Fibroblast of lung (primary cell): ENCODE measurements at regions not wholly inside any gene's neighbourhood (a gene's known extent, or its start where the extent isn't known, plus 50 kb on each side); places are given as distances from the start of the nearest gene placed in this dataset.

Experiments used
- DNase-seq, 2 donors: peaks; one replicate each; pipeline versions ENCODE4 v3.0.0 to v3.0.0-alpha.2; 2010; ENCODE audit warnings: low read depth in 2 of 2
- H2AFZ ChIP-seq: 2 replicates; pipeline ENCODE4 v1.5.1; 2012; ENCODE audit warnings: low read length, control low read depth, inconsistent platforms
- H3K27ac ChIP-seq: 2 replicates; pipeline ENCODE4 v1.5.1; 2011; ENCODE audit warnings: low read length, control low read depth; ENCODE audit not compliant: insufficient read depth
- H3K27me3 ChIP-seq: 2 replicates; pipeline ENCODE4 v1.5.1; 2011; ENCODE audit warnings: mild to moderate bottlenecking, low read length; ENCODE audit not compliant: control insufficient read depth, insufficient read depth
- H3K36me3 ChIP-seq: 2 replicates; pipeline ENCODE4 v1.5.1; 2011; ENCODE audit warnings: low read length; ENCODE audit not compliant: control insufficient read depth, insufficient read depth
- H3K4me1 ChIP-seq: 2 replicates; pipeline ENCODE4 v1.5.1; 2011; ENCODE audit warnings: low read length; ENCODE audit not compliant: control insufficient read depth, insufficient read depth; ENCODE audit errors: extremely low read depth
- H3K4me2 ChIP-seq: 2 replicates; pipeline ENCODE4 v1.5.1; 2011; ENCODE audit warnings: low read length, control low read depth; ENCODE audit not compliant: insufficient read depth; ENCODE audit errors: extremely low read depth
- H3K4me3 ChIP-seq, 4 experiments: fragments of 200-600 bp in 1 of 4; sonication (generic) in 1 of 4; replicated peaks in 1 of 4; 2 replicates each; pipeline ENCODE4 v1.5.1; 2011 to 2016; ENCODE audit warnings: low read length in 4 of 4, low read depth in 3 of 4, mild to moderate bottlenecking in 3 of 4, control low read depth in 2 of 4, inconsistent platforms in 1 of 4, mixed read lengths in 1 of 4; ENCODE audit not compliant: insufficient read depth in 1 of 4; ENCODE audit errors: control extremely low read depth in 1 of 4
- H3K79me2 ChIP-seq: 2 replicates; pipeline ENCODE4 v1.5.1; 2012; ENCODE audit warnings: mild to moderate bottlenecking, low read length, inconsistent platforms; ENCODE audit not compliant: control insufficient read depth, insufficient read depth
- H3K9ac ChIP-seq: 2 replicates; pipeline ENCODE4 v1.5.1; 2011; ENCODE audit warnings: mild to moderate bottlenecking, low read length, control low read depth; ENCODE audit not compliant: insufficient read depth
- H3K9me3 ChIP-seq: 2 replicates; pipeline ENCODE4 v1.5.1; 2012; ENCODE audit warnings: low read depth, low read length; ENCODE audit not compliant: control insufficient read depth, insufficient read depth
- H4K20me1 ChIP-seq: 2 replicates; pipeline ENCODE4 v1.5.1; 2011; ENCODE audit warnings: low read length; ENCODE audit not compliant: control insufficient read depth, insufficient read depth; ENCODE audit errors: extremely low read depth
- CTCF ChIP-seq, 2 donors: IDR thresholded peaks in 1 of 2; conservative IDR thresholded peaks in 1 of 2; 1 replicate in 1 of 2; 2 replicates in 1 of 2; pipeline ENCODE4 v1.5.1; 2011 to 2012; ENCODE audit warnings: low read length in 2 of 2, control low read depth in 1 of 2, inconsistent platforms in 1 of 2, low read depth in 1 of 2, mild to moderate bottlenecking in 1 of 2
- EZH2 ChIP-seq: IDR thresholded peaks from 2 replicates; pipeline ENCODE4 v1.5.1; 2012; ENCODE audit warnings: low read length, control low read depth, mild to moderate bottlenecking; ENCODE audit errors: missing control alignments

GRCh38 chr17:5705081-5705875 lies 121.0 kb upstream of the NLRP1 start:
- TF ChIP-seq EZH2 = no peak
- TF ChIP-seq CTCF (conservative IDR thresholded peaks at IDR 0.05 in 1 of 2, IDR thresholded peaks at IDR 0.05 in 1 of 2; ENCODE audit: low read depth in 1 of 2, low read length in 2 of 2) = peak in 1 of 2 donors; percentile 48
- Histone ChIP-seq H3K27me3 (no peaks in the 10 kb centered on the region), H2AFZ (no peak overlapping the region), H3K9me3 (no peaks in the 10 kb centered on the region), H3K4me2 (no peak overlapping the region), H3K27ac (no peak overlapping the region), H3K9ac (no peak overlapping the region), H3K79me2 (no peaks in the 10 kb centered on the region), H3K4me1 (no peaks in the 10 kb centered on the region), H3K36me3 (no peaks in the 10 kb centered on the region), H3K4me3 (no peak overlapping the region), H4K20me1 (no peaks in the 10 kb centered on the region)
- DNase-seq = peak in 1 of 2 donors; percentile 4

- no peak overlapping the region for H3K9ac ChIP-seq
- TF ChIP-seq CTCF (conservative IDR thresholded peaks at IDR 0.05 in 1 of 2, IDR thresholded peaks at IDR 0.05 in 1 of 2; ENCODE audit: low read depth in 1 of 2, low read length in 2 of 2) (no peak), EZH2 (no peak)
- H3K9me3 ChIP-seq = no peaks in the 10 kb centered on the region
- no peaks in the 10 kb centered on the region for H3K36me3 ChIP-seq
- H3K79me2 ChIP-seq = no peaks in the 10 kb centered on the region
- no peaks in the 10 kb centered on the region for H3K4me1 ChIP-seq
- no peak overlapping the region for H2AFZ ChIP-seq
- no peak overlapping the region for H3K27ac ChIP-seq
- no peaks in the 10 kb centered on the region for H3K27me3 ChIP-seq
- no peaks in the 10 kb centered on the region for H4K20me1 ChIP-seq
- H3K4me2 ChIP-seq = no peak overlapping the region
- DNase-seq = no peak
- H3K4me3 ChIP-seq = no peak overlapping the region
Measured at GRCh38 chr17:5705876-5706576, 121.7 kb upstream of the NLRP1 start.

- Histone ChIP-seq H3K27me3 (no peaks in the 10 kb centered on the region), H3K9ac (no peak overlapping the region), H3K9me3 (no peaks in the 10 kb centered on the region), H4K20me1 (no peaks in the 10 kb centered on the region), H3K4me2 (no peak overlapping the region), H3K4me1 (no peaks in the 10 kb centered on the region), H3K27ac (no peak overlapping the region), H3K79me2 (no peaks in the 10 kb centered on the region), H3K4me3 (no peak overlapping the region), H3K36me3 (no peaks in the 10 kb centered on the region), H2AFZ (no peak overlapping the region)
- TF ChIP-seq EZH2 = no peak
- peak; percentile 73 to 76 for TF ChIP-seq CTCF (conservative IDR thresholded peaks at IDR 0.05 in 1 of 2, IDR thresholded peaks at IDR 0.05 in 1 of 2; ENCODE audit: low read depth in 1 of 2, low read length in 2 of 2)
- DNase-seq = peak; percentile 40 to 54
Measured at GRCh38 chr17:5706577-5707210, 122.4 kb upstream of the NLRP1 start.
